ENCODE measurements at regions not wholly inside any gene's neighbourhood (a gene's known extent, or its start where the extent isn't known, plus 50 kb on each side); places are given as distances from the start of the nearest gene placed in this dataset.

DNA sequence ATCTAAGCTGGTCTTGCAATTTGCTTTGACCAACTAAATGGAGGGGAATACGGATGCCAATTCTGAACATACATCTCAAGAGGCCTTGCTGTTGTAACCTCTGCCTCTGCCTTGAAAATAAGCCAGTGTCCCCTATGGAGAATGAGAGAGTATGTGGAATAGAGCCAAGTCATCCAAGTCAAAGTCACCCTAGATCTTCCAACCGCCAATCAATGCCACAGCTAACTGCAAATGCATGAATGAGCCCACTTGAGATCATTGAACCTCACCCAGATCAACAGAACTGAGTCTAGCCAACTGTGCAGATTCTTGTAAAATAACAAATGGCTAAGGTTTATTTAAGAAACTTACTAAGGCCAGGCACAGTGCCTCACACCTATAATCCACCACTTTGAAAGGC lies 139.8 kb upstream of the TANK start:
- no peak for DNase-seq (ENCODE audit: low read depth)

DNA sequence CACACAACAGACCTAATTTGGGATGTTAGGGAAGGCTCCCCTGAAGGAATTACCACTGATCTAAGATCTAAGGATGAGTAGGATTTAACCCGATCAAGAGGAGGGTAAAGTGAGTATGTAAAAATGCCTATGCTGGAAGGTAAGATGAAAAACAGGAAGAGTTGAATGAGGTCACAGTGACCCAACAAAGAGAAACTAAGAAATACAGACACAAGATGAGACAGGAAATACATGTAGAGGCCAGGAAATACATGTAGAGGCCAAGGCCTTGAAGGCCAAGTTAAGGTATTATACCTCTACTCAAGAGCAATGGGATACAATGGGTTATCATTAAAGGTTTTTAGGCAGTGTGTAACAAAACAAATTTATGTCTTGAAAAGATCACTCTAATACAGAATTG lies 131.6 kb upstream of the TANK start:
- no peak for DNase-seq (ENCODE audit: low read depth)

DNA sequence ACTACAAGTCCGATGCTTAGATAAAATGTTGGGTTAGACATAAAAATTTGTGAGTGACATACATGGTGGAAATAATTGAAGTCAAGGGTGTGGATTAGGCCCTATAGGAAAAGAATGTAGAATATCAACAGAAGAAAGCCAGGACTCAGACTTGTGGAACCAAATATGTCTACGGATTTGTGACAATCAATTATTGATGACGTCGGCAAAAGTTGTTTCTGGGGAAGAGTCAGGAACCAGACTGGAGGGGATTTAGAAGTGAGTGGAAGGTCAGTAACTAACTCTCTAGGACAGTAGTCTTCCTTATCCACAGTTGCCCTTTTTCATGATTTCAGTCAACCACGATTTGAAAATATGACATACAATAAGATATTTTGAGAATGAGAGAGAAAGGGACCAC lies 130.9 kb upstream of the TANK start:
- no peak for DNase-seq (ENCODE audit: low read depth)

DNA sequence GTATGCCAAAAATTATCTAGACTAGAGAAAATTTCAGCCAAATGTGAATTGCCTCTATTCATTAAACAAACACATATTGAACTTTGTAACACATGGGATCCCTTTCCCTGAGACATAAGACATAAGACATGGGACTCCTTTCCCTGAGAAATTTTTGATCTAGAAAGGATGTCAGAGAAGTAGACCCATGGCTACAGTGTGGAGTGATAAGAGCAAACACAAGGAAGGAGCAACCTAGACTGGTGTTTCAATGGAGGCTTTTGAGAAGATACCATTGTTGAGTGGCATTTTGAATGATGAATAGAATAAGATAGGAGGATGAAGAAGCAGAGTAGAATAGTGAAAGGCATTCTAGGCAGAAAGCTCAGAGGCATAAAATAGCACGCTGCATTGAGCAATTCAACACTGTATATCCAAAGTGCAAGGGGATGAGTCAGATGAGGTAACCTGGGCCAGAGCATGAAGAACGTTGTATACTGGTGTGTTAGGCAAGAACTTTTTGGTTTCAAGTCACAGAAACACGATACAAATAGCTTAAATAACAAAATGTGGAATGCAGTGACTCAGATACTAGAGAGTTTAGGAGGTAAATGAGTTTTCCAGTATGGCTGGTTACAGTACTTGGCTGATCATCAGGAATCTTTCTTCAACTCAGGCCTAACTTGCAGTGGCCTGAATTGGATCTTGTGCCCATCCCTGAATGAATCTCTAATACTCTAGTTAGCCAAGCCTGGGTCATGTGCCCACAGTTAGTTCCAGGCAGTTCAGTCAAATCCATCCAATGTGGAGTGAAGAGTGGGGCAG lies 129.8 kb upstream of the TANK start:
- DNase-seq (ENCODE audit: low read depth): peak; percentile 97

DNA sequence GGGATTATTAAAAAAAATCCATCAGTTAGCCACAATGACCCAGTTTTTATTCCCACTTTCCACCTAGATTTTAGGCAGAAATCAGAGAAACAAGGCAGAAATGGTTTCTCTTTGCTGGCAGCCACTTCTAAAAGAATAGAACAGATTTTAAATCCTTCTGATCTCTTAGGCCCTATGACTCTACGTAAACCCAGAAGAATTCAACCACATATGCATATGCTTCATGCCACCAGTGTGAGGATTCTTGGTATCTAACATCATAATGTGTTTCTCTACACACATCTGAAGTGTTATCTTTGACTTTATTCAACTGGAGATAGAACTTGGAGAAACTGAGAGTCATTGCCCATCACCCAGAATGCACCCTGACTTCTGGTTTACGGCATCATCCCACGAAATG lies 128.7 kb upstream of the TANK start:
- no peak for DNase-seq (ENCODE audit: low read depth)

DNA sequence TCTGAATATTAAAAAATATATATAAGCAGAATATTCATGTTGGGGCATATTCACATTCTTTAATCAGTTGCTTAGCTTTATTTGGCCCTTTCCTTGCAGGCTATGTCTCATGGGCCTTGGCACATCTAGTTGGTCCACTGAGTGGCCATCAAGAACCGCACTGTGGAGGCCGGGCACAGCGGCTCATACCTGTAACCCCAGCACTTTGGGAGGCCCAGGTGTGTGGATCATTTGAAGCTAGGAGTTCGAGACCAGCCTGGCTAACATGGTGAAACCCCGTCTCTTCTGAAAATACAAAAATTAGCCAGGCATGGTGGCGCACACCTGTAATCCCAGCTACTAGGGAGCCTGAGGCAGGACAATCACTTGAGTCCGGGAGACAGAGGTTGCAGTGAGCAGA lies 127.6 kb upstream of the TANK start:
- DNase-seq (ENCODE audit: low read depth): no peak

DNA sequence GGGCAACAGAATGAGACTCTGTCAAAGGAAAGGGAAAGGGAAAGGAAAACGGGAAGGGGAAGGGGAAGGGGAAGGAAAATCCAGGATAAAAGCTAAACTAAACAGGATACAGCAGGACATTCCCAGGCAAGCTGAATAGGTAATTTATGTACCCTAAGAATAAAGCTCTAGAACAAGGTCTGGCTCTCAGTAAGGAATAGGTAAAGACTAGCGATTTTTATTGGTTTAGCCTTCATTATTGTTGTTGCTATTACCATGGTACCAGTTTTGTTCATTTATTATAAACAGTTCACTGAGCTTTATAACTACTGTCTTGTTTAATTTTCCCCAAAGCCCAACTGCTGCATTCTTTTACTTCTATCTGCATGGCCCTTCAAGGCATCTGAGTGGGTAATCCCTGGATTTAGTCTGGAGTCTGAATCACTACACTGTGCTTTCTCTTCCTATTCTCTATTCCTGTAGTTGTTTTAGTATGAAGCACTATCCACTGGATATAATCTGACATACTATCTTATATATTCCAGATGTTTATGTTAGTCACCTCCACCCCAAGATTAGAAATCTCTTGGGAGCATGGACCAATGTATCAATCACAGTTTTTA lies 127.1 kb upstream of the TANK start:
- DNase-seq (ENCODE audit: low read depth): no peak

DNA sequence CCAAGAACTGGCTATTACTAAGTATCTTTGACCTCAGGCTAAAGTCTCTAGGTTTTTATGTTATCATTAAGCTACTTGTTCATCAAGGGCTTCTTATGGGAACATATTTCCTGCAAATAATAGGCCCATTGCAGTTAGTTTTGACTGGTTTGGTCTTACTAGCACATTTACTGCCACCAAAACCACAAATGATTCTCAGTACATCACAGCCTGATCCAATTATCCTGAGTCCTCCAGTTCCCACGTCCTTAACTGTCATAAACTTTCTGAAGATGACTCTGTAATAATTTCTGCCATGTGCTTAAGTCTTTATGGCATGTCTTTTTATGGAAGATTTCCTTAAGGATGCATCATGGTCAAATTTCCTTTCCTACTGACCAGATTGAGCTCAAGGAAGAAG lies 123.3 kb upstream of the TANK start:
- peak; percentile 90 for DNase-seq (ENCODE audit: low read depth)

DNA sequence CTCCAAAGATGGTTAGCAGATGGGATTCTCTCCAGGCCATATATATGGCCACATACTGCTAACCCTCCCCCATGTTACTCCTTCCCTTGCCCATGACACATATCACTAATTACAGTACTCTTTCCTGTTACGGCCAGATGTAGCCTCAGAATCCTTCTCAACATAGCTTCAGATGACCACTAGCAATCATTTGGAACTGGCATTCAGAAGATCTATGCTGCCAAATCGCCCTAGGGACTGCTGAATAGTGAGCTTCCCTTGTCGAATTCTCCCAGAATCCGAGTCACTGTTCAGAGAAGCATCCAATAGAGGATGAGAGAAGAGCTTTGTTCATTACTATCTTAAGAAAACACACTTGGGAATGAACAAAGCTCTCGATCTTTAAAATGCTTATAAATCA lies 121.2 kb upstream of the TANK start:
- no peak for DNase-seq (ENCODE audit: low read depth)

DNA sequence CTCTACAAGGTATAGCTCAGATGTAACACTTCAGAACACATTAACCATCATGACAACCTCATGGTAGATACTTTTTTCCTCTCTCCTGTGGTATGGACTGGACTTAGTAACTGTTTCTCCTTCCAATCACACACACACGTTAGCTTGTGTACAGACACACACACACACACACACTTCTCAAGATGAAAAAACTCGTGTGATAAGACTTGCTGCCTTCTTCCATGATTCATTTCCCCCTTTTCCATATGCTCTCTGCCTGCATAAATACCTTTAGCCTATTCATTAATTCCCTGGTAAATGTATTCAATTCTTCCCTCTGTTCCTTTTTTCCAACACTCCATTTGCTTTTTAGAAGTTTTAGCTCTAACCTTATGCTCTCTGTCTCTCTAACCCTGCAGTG lies 118.9 kb upstream of the TANK start:
- DNase-seq (ENCODE audit: low read depth): no peak

DNA sequence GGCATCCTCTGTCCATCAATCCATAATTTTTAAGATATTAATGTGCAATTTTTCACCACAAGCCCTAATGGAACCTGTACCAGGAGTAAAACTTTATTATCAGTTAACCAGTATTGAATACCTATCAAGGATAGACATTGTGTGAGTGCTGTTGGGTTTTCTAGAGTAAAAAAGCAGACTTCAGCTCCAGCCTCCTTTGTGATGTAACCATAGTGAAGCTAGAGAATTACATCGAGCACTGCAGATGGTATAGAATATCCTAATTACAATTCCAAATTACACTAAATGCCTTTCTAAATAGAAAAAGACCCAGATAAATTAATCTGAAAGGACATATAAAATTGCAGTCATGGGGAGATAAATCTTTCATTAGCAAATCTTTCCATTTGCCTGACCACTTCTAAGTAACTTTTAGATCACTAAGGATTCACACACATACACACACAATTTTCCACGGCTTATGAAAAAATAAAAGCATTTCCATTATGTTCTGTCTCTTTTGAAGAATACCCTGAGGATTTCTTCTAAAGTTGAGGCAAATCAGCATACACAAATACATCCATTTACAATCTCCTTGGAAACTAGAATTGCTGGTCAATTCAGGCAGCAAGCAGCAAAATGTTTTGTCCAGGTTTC lies 117.1 kb upstream of the TANK start:
- DNase-seq (ENCODE audit: low read depth): no peak

DNA sequence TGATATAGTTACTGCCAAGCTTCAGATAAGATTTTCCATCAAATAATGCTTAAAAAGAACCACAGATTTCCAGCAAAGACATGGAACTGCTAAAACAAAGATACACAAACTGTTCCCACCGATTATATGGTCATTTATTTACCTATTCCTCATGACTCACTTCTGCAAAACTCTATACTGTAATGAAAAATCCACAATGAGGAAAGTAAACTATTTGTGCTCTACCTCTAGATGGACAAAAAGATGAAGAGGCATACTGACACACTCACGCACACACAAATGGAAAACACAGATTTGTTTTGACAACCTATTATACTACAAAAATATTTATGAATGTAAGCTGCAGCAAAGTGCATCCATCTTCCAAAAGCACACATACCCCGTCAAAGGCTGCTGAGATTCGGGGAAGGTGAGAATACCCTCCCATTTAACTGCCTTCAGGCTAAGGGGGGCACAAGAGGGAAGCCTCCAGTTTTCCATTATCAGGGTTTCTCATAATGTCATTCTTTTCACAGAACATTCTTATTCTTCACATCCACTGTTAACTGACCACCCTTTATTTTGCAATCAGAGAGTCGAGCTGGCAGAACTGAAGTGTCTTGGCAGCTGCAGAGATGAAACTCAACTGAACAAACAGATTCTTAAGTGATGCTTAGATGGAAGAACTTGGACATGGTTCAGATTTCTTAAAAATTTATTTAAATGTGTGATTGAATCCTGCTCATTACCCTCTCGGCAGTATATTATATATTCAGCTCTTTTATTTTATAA lies 115.9 kb upstream of the TANK start:
- no peak for DNase-seq (ENCODE audit: low read depth)

DNA sequence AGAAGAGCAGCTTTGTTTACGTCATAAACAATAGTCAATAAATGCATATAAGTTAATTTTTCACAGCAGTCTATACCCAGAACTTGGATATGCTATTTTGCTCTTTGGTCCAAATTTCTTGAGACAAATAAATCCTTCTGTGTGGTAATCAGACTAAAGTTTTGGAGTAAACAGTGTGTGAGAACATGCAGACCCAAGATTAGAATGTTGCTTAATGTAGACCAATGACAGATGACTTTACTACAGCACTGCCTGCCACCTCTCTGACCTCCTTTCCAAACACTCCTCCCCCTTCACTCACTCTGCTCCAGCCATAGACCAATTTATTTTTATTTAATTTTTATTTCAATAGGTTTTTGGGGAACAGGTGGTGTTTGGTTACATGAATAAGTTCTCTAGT lies 115.3 kb upstream of the TANK start:
- no peak for DNase-seq (ENCODE audit: low read depth)

DNA sequence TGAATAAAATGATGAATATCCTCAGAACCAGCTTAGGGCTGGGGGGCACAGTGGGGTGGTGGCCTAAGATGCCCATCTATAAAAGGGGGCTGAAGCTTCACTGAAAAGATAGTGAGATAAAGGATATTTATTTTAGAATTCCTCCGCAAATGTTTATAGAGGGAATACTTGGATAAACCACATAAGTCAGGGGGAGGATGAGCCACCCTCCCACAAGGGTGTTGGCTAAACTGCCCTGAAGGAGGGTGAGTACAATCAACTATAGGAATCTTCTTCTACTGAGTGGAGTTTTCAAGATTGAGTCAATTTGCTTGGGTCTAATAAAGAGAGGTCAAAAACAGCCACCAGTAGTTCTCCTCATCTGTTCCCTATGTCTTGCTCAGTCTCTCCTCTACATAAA lies 114.5 kb upstream of the TANK start:
- no peak for DNase-seq (ENCODE audit: low read depth)

DNA sequence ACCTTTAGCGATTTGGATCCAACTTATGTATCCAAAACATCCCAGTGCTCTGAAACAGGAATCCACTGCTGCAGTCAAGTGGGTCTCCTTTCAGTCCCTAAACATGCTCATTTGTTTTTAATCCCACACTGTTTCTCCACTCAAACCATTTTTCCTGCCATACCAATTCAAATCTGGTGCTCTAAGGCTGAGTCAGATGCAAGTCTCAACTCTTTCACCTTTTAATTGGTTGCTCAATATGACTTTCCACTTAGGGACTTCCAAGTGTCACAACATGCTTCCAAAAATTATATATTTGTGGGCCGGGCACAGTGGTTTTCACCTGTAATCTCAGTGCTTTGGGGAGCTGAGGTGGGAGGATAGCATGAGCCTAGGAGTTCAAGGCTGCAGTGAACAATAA lies 113.4 kb upstream of the TANK start:
- no peak for DNase-seq (ENCODE audit: low read depth)

DNA sequence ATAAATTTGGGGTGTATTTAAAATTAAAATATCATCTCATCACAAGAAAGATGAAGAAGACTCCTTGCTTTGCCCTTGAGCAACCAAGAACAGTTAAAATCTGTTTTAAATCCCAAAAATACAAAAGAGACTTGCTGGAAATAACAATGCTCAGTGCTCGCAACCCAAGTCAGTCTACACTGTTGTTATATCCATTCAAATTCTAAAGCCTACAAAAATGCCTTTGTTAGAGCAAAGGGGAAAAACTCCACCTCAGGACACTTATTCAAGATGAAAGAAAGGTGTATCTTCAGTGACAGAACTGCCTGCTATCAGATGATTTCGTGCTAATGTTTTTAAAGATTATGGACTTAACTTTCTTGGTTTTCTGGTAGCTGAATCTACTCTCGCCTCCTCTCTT lies 111.9 kb upstream of the TANK start:
- DNase-seq (ENCODE audit: low read depth): no peak

DNA sequence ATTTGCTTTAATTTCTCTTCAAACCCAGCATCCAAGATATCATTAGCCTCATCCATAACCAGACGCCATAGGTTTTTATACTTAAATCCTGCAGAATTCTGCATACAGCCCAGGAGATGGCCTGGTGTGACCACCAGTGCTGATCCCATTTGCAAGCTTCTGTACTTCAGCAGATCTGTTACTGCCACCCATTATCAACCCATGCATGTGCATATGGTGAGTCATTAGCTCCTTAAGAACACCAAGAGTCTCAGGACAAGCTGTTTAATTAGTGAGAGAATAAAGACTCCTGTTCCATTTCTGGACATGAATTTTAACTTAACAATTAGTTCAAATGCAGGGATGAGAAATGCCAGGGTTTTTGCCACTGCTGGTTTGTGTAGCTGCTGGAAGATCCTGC lies 110.7 kb upstream of the TANK start:
- DNase-seq (ENCODE audit: low read depth): no peak

DNA sequence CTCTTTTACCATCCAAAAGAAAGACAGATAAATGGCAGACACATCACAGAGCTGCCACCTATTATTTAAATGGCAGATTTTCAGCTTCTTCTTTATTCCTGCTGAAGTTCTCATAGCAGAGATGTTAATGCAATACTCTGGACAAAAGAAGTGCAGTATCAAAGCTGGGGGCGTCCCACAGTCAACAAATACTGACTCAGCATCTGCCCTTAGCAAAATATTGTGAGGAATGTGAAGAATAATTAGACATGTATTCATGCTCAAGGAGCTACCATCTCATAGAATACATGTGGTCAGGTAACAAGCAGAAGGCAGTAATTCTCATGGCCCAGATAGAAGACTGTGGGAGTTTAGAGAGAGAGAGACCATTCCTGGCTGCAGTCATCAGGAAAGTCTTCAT lies 108.0 kb upstream of the TANK start:
- DNase-seq (ENCODE audit: low read depth): no peak

DNA sequence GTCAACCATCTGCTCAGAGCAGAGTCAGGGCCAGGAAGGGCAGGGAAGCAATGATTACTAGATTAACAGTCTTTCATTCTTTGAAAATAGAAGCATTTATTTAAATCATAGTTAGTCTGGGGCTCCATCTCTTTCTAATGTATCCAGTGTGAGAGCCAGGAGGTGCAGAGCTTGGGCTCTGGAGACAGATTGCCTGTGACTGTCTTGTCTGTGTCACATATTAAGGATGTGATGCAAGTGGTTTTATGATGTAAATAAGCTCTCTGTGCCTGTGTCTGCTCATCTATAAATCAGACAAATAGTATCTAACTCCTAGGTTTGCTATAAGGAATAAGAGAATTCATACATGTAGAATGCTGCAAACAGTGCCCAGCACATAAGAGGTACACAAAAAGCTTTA lies 104.9 kb upstream of the TANK start:
- no peak for DNase-seq (ENCODE audit: low read depth)

DNA sequence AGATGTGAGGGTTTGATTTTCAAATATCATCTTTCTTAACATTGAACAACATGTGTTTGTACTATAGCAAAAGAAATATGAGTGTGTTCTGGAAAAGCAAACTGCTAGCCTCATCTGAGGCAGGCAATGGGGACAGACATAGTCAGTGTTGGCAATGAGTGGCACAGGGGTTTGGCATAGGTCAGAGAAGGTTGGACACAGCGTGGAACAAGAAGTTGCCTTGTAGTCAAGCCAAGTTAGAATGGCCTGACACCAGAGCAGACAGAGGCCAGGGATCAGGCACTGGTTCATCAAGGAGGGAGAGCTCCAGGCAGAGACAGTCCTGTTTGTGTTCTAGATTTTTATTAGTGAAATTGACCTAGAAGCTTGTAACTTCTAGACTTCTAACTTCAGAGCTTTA lies 100.8 kb upstream of the TANK start:
- no peak for DNase-seq (ENCODE audit: low read depth)

DNA sequence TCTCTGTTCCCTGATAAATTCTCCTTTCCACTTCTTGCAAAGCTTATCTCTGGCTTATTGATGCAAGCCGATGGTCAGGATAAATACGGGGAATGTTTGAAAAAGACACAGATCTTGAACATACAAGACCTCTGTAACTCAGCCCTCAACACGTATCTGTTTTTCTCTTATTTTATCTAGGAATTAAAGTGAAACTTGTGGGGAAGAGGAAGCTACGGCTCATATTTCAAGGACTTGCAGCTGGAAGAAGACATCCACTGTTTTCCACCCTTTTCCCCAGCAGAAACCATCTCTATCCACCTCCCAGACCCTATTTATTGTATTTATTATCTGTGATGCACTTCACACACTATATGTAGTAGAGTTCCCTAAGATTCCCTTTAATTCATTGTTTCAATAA lies 98.4 kb upstream of the TANK start:
- DNase-seq (ENCODE audit: low read depth): no peak

DNA sequence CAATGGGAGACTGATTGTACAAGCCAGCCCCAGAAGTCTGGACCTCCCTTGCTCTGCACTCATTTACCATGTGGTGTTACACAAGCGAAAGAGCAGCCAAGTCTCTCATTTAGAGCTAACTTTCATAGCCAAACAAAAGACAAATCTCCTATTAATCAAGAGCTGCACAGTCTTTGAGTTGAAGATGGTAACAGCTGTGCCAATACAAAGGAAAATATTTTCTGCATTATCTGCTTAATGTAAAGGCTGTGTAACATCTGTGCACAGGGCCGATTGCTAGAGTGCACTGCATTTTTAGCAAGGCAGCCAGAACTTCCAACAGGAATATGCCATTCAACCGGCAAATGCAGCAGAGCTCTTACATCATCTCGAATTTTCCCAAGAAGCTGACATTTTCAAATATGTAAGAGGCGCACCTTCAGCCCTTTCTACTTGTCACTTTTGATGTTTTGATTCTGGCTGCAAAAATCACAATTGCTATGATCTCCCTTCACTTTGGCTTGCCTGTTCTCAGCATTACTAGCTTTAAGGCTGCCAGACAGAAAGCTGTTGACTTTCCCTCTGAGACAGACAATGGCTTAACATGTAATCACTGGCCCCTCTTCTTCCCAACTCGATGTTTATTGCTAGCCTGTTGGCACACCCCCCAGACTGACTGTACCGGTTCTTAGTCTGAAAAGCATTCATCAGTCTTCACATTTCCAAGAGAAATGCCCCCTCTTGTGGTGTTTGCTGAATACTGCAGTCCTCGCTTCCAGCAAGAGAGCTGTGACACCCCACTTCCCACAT lies 96.9 kb upstream of the TANK start:
- DNase-seq (ENCODE audit: low read depth): peak; percentile 66
